Astrocyte (in vitro differentiated cells and primary cell): ENCODE measurements at regions not wholly inside any gene's neighbourhood (a gene's known extent, or its start where the extent isn't known, plus 50 kb on each side); places are given as distances from the start of the nearest gene placed in this dataset.

ENCODE experiments used
- DNase-seq: peaks from one replicate; pipeline ENCODE4 v3.0.0-alpha.2; 2010; ENCODE audit warnings: low read depth
- FAIRE-seq: peaks from 2 replicates; lab custom pipeline; 2011; peaks lifted over from hg19 to GRCh38; lab: Jason Lieb, UNC
- H2AFZ ChIP-seq: 2 replicates; pipeline ENCODE4 v1.6.0; 2012; ENCODE audit warnings: low read depth, low read length, inconsistent platforms
- H3K27ac ChIP-seq: 2 replicates; pipeline ENCODE4 v1.5.1; 2011; ENCODE audit warnings: low read depth, low read length, inconsistent platforms
- H3K27me3 ChIP-seq: 2 replicates; pipeline ENCODE4 v1.6.0; 2011; ENCODE audit warnings: low read length, inconsistent platforms; ENCODE audit not compliant: insufficient read depth
- H3K36me3 ChIP-seq: 2 replicates; pipeline ENCODE4 v1.5.1; 2011; ENCODE audit warnings: low read length, inconsistent platforms; ENCODE audit not compliant: insufficient read depth
- H3K4me1 ChIP-seq: 2 replicates; pipeline ENCODE4 v1.5.1; 2011; ENCODE audit warnings: low read length, inconsistent platforms; ENCODE audit not compliant: insufficient read depth
- H3K4me2 ChIP-seq: 2 replicates; pipeline ENCODE4 v1.6.0; 2012; ENCODE audit warnings: low read length, inconsistent platforms
- H3K4me3 ChIP-seq: 2 replicates; pipeline ENCODE4 v1.5.1; 2011; ENCODE audit warnings: low read depth, mild to moderate bottlenecking, low read length, inconsistent platforms; ENCODE audit not compliant: insufficient read depth
- H3K79me2 ChIP-seq: 2 replicates; pipeline ENCODE4 v1.6.0; 2012; ENCODE audit warnings: mild to moderate bottlenecking, low read length, inconsistent platforms; ENCODE audit not compliant: insufficient read depth
- H3K9ac ChIP-seq: 2 replicates; pipeline ENCODE4 v1.6.0; 2012; ENCODE audit warnings: mild to moderate bottlenecking, low read length, inconsistent platforms
- H3K9me3 ChIP-seq: 2 replicates; pipeline ENCODE4 v1.5.1; 2012; ENCODE audit warnings: low read depth, mild to moderate bottlenecking, low read length, inconsistent platforms; ENCODE audit not compliant: insufficient read depth
- H4K20me1 ChIP-seq: 2 replicates; pipeline ENCODE4 v1.6.0; 2012; ENCODE audit warnings: low read length, inconsistent platforms; ENCODE audit not compliant: insufficient read depth
- H3K27ac Mint-ChIP-seq: one replicate; pipeline ENCODE4 v1.8.0; 2021; ENCODE audit warnings: mild to moderate bottlenecking, mixed read lengths; ENCODE audit not compliant: unreplicated experiment
- H3K27me3 Mint-ChIP-seq: one replicate; pipeline ENCODE4 v1.8.0; 2021; ENCODE audit warnings: low read depth, mixed read lengths; ENCODE audit not compliant: unreplicated experiment
- H3K36me3 Mint-ChIP-seq: one replicate; pipeline ENCODE4 v1.8.0; 2021; ENCODE audit warnings: low read depth, mixed read lengths; ENCODE audit not compliant: unreplicated experiment
- H3K4me1 Mint-ChIP-seq: one replicate; pipeline ENCODE4 v1.8.0; 2021; ENCODE audit warnings: low read depth, mixed read lengths; ENCODE audit not compliant: unreplicated experiment
- H3K4me3 Mint-ChIP-seq: one replicate; pipeline ENCODE4 v1.8.0; 2021; ENCODE audit warnings: mild to moderate bottlenecking, moderate library complexity, mixed read lengths; ENCODE audit not compliant: unreplicated experiment
- H3K9me3 Mint-ChIP-seq: one replicate; pipeline ENCODE4 v1.8.0; 2021; ENCODE audit warnings: mild to moderate bottlenecking, mixed read lengths; ENCODE audit not compliant: unreplicated experiment
- EZH2 ChIP-seq: IDR thresholded peaks from 2 replicates; pipeline ENCODE4 v1.6.1; 2012; ENCODE audit warnings: mild to moderate bottlenecking, low read length, inconsistent platforms; ENCODE audit not compliant: insufficient read depth
- TF ChIP-seq, protein P1 (sequence below): IDR thresholded peaks from 2 replicates; pipeline ENCODE4 v1.5.1; 2011; ENCODE audit warnings: low read depth, mild to moderate bottlenecking, inconsistent platforms, low read length, moderate library complexity; ENCODE audit not compliant: insufficient read depth

DNA sequence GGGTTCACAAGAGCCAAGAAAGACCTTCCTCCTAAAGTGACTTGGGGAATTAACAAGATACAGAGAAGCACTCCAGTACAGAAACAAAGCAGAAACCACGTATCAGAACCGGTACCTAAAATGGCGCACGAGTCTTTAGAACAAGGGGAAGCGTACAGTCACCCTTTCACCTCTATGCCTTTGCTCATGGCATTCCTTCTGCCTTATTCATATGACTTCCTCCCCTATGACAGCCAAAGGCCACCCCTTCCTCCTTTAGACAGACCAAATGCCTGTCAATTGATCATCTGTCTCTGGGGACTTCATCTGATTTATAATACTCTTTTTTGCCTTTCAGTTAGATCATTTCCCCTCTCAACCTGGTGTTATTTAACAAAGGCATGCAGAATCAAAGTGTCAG lies 89.5 kb upstream of the OSBPL8 start:
- H2AFZ ChIP-seq = no peak overlapping the region
- H3K36me3 ChIP-seq = no peaks in the 10 kb centered on the region
- H3K79me2 ChIP-seq = no peaks in the 10 kb centered on the region
- H3K27me3 Mint-ChIP-seq = no peaks in the 10 kb centered on the region
- no peak for FAIRE-seq
- TF ChIP-seq, protein P1, sequence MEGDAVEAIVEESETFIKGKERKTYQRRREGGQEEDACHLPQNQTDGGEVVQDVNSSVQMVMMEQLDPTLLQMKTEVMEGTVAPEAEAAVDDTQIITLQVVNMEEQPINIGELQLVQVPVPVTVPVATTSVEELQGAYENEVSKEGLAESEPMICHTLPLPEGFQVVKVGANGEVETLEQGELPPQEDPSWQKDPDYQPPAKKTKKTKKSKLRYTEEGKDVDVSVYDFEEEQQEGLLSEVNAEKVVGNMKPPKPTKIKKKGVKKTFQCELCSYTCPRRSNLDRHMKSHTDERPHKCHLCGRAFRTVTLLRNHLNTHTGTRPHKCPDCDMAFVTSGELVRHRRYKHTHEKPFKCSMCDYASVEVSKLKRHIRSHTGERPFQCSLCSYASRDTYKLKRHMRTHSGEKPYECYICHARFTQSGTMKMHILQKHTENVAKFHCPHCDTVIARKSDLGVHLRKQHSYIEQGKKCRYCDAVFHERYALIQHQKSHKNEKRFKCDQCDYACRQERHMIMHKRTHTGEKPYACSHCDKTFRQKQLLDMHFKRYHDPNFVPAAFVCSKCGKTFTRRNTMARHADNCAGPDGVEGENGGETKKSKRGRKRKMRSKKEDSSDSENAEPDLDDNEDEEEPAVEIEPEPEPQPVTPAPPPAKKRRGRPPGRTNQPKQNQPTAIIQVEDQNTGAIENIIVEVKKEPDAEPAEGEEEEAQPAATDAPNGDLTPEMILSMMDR = no peak
- TF ChIP-seq EZH2 = no peak
- no peaks in the 10 kb centered on the region for H3K36me3 Mint-ChIP-seq
- no peak for DNase-seq
- H3K4me3 Mint-ChIP-seq = no peak overlapping the region
- H3K9me3 ChIP-seq = no peaks in the 10 kb centered on the region
- H3K27me3 ChIP-seq = no peaks in the 10 kb centered on the region
- H3K9me3 Mint-ChIP-seq = no peaks in the 10 kb centered on the region
- no peak overlapping the region for H3K27ac ChIP-seq
- peak overlapping the region; percentile 76 for H3K27ac Mint-ChIP-seq
- no peaks in the 10 kb centered on the region for H4K20me1 ChIP-seq
- peaks cover 13% of the 10 kb centered on the region for H3K4me1 Mint-ChIP-seq
- H3K4me1 ChIP-seq = no peaks in the 10 kb centered on the region
- no peak overlapping the region for H3K9ac ChIP-seq
- H3K4me3 ChIP-seq = no peak overlapping the region
- H3K4me2 ChIP-seq = no peak overlapping the region

- TF ChIP-seq, protein P1 = no peak
- TF ChIP-seq EZH2 = no peak
- no peaks in the 10 kb centered on the region for H3K27me3 Mint-ChIP-seq
- H3K9me3 Mint-ChIP-seq = no peaks in the 10 kb centered on the region
- H3K27ac Mint-ChIP-seq = no peak overlapping the region
- no peak overlapping the region for H3K4me3 ChIP-seq
- FAIRE-seq (no peak), DNase-seq (no peak)
- no peaks in the 10 kb centered on the region for H3K27me3 ChIP-seq
- no peak overlapping the region for H3K9ac ChIP-seq
- H3K36me3 Mint-ChIP-seq = no peaks in the 10 kb centered on the region
- no peak overlapping the region for H3K4me3 Mint-ChIP-seq
- H3K9me3 ChIP-seq = no peaks in the 10 kb centered on the region
- H3K4me1 Mint-ChIP-seq = peaks cover 13% of the 10 kb centered on the region
- H3K36me3 ChIP-seq = no peaks in the 10 kb centered on the region
- no peaks in the 10 kb centered on the region for H4K20me1 ChIP-seq
- H3K4me2 ChIP-seq = no peak overlapping the region
- H3K27ac ChIP-seq = no peak overlapping the region
- H3K79me2 ChIP-seq = no peaks in the 10 kb centered on the region
- H2AFZ ChIP-seq = no peak overlapping the region
- H3K4me1 ChIP-seq = no peaks in the 10 kb centered on the region
These were observed 92.8 kb upstream of the OSBPL8 start for GRCh38 chr12:76652402-76652801.

GRCh38 chr12:76653342-76653741 lies 93.8 kb upstream of the OSBPL8 start:
- FAIRE-seq = no peak
- TF ChIP-seq, protein P1 = no peak
- TF ChIP-seq EZH2 = no peak
- no peak overlapping the region for H3K27ac Mint-ChIP-seq

More at GRCh38 chr12:76653342-76653741, 93.8 kb upstream of the OSBPL8 start:
- H3K4me3 Mint-ChIP-seq = no peak overlapping the region
- peaks cover 10% of the 10 kb centered on the region for H3K4me1 Mint-ChIP-seq
- Histone ChIP-seq H2AFZ (no peak overlapping the region), H3K4me3 (no peak overlapping the region), H3K36me3 (no peaks in the 10 kb centered on the region), H3K4me2 (no peak overlapping the region), H3K4me1 (no peaks in the 10 kb centered on the region), H3K27ac (no peak overlapping the region), H3K27me3 (no peaks in the 10 kb centered on the region), H3K9ac (no peak overlapping the region), H4K20me1 (no peaks in the 10 kb centered on the region), H3K9me3 (no peaks in the 10 kb centered on the region), H3K79me2 (no peaks in the 10 kb centered on the region)
- H3K36me3 Mint-ChIP-seq = no peaks in the 10 kb centered on the region
- peaks cover 2% of the 10 kb centered on the region for H3K9me3 Mint-ChIP-seq
- no peaks in the 10 kb centered on the region for H3K27me3 Mint-ChIP-seq
- no peak for DNase-seq
